ENCODE measurements at regions not wholly inside any gene's neighbourhood (a gene's known extent, or its start where the extent isn't known, plus 50 kb on each side); places are given as distances from the start of the nearest gene placed in this dataset.

GRCh38 chrY:12469081-12469480, 231.9 kb upstream of the USP9Y start:
- Histone ChIP-seq H3K4me3 (no peak overlapping the region), H3K9me3 (no peaks in the 10 kb centered on the region), H3K27ac (no peak overlapping the region), H3K36me3 (no peaks in the 10 kb centered on the region), H3K27me3 (no peaks in the 10 kb centered on the region), H3K4me1 (no peaks in the 10 kb centered on the region)
- intact Hi-C loops (cut with DNase I): no loop called here
- TF ChIP-seq CTCF (IDR thresholded peaks at IDR 0.05): no peak
- no peak for TF ChIP-seq POLR2A (IDR thresholded peaks at IDR 0.05)
- 0% methylated on average over 1 of the region's 1 CpG; no CpG with 5 or more reads in 1 of the 2 donors for WGBS, 2 donors
- DNase-seq: no peak

GRCh38 chrY:12474472-12474871, 226.6 kb upstream of the USP9Y start:
- no peaks in the 10 kb centered on the region for H3K36me3 ChIP-seq
- TF ChIP-seq POLR2A (IDR thresholded peaks at IDR 0.05): no peak
- H3K4me3 ChIP-seq: no peak overlapping the region
- no peak for DNase-seq
- no peaks in the 10 kb centered on the region for H3K9me3 ChIP-seq
- intact Hi-C loops (cut with DNase I): no loop called here
- H3K27me3 ChIP-seq: no peaks in the 10 kb centered on the region
- H3K27ac ChIP-seq: no peak overlapping the region
- H3K4me1 ChIP-seq: no peaks in the 10 kb centered on the region

- TF ChIP-seq CTCF (IDR thresholded peaks at IDR 0.05): no peak
- TF ChIP-seq POLR2A (IDR thresholded peaks at IDR 0.05): no peak
Observed at GRCh38 chrY:12479382-12479781, 221.6 kb upstream of the USP9Y start.

GRCh38 chrY:12483394-12483793, 217.6 kb upstream of the USP9Y start:
- TF ChIP-seq CTCF (IDR thresholded peaks at IDR 0.05) (no peak), POLR2A (IDR thresholded peaks at IDR 0.05) (no peak)
- Histone ChIP-seq H3K9me3 (no peaks in the 10 kb centered on the region), H3K27ac (no peak overlapping the region), H3K4me3 (no peak overlapping the region), H3K27me3 (no peaks in the 10 kb centered on the region), H3K36me3 (no peaks in the 10 kb centered on the region), H3K4me1 (no peaks in the 10 kb centered on the region)
- no peak for DNase-seq
- intact Hi-C loops (cut with DNase I): no loop called here
- 20% methylated on average over 2 of the region's 3 CpGs; no CpG with 5 or more reads in 1 of the 2 donors for WGBS, 2 donors

More at GRCh38 chrY:12479382-12479781, 221.6 kb upstream of the USP9Y start:
- Histone ChIP-seq H3K36me3 (no peaks in the 10 kb centered on the region), H3K4me3 (no peak overlapping the region), H3K4me1 (no peaks in the 10 kb centered on the region), H3K27ac (no peak overlapping the region), H3K27me3 (no peaks in the 10 kb centered on the region), H3K9me3 (no peaks in the 10 kb centered on the region)
- intact Hi-C loops (cut with DNase I): no loop called here
- 18% methylated on average over 7 of the region's 8 CpGs; no CpG with 5 or more reads in 1 of the 2 donors for WGBS, 2 donors
- DNase-seq: no peak

- H3K9me3 ChIP-seq: no peaks in the 10 kb centered on the region
- no peak for DNase-seq
- WGBS, 2 donors: 80% methylated on average over 2 of the region's 13 CpGs; no CpG with 5 or more reads in 1 of the 2 donors
- no peaks in the 10 kb centered on the region for H3K4me1 ChIP-seq
- H3K4me3 ChIP-seq: no peak overlapping the region
- H3K27me3 ChIP-seq: no peaks in the 10 kb centered on the region
- TF ChIP-seq POLR2A (IDR thresholded peaks at IDR 0.05) (no peak), CTCF (IDR thresholded peaks at IDR 0.05) (no peak)
- no peaks in the 10 kb centered on the region for H3K36me3 ChIP-seq
- H3K27ac ChIP-seq: no peak overlapping the region
- intact Hi-C loops (cut with DNase I): no loop called here
Observed at GRCh38 chrY:12490558-12491209, 210.3 kb upstream of the USP9Y start.

GRCh38 chrY:12492218-12492617, 208.8 kb upstream of the USP9Y start:
- TF ChIP-seq POLR2A (IDR thresholded peaks at IDR 0.05) (no peak), CTCF (IDR thresholded peaks at IDR 0.05) (no peak)
- Histone ChIP-seq H3K9me3 (no peaks in the 10 kb centered on the region), H3K4me1 (no peaks in the 10 kb centered on the region), H3K27ac (no peak overlapping the region), H3K36me3 (no peaks in the 10 kb centered on the region), H3K4me3 (no peak overlapping the region), H3K27me3 (no peaks in the 10 kb centered on the region)
- DNase-seq: no peak
- intact Hi-C loops (cut with DNase I): no loop called here
- 100% methylated on average over 1 of the region's 1 CpG; no CpG with 5 or more reads in 1 of the 2 donors for WGBS, 2 donors
